ENCODE measurements at regions not wholly inside any gene's neighbourhood (a gene's known extent, or its start where the extent isn't known, plus 50 kb on each side); places are given as distances from the start of the nearest gene placed in this dataset.

DNA sequence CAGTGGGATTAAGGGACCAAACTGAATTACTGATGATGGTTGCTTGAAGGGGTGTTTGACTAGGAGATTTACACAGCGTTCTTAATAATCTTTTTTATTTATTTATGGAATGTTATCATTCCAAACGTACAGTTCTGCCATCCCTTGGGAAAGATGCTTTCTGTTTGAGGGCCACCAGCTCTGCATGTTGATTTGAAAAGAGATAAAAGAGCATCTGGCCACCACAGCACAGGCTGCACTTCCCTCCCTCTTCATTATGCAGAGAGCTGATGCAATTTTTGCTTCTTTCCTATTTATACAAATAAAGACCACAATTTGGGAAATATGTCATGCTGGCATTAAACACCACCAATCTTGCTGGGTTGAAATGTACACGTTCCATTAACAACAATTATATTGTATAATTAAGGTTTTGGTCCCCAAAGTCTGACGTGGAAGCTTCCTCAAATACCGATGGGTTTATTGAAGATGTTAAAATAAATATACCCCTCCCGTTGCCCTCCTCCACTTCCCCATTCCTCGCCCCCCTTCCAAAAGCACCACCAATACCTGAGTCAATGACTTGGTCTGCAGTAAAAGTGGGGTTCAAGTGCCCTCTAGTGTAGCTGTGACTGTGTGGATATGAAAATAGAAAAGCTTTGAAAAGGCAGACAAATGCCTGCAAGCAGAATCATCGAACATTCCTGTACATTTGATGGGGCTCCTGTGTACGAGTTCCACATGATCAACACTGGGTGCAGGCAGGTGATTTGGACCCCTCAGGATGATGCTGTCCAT lies 211.9 kb downstream of the HRH4 start:
- Mint-ChIP-seq H3K4me1 (ENCODE audit: low read depth) (no peaks in the 10 kb centered on the region), H3K36me3 (ENCODE audit: low read depth) (no peaks in the 10 kb centered on the region), H3K9me3 (no peaks in the 10 kb centered on the region), H3K27me3 (ENCODE audit: insufficient read depth) (peaks cover 3% of the 10 kb centered on the region; the same call in 1 of the 2 replicates), H3K27ac (no peak overlapping the region), H3K4me3 (no peak overlapping the region)
- DNase-seq: no peak
- TF ChIP-seq, protein P1, sequence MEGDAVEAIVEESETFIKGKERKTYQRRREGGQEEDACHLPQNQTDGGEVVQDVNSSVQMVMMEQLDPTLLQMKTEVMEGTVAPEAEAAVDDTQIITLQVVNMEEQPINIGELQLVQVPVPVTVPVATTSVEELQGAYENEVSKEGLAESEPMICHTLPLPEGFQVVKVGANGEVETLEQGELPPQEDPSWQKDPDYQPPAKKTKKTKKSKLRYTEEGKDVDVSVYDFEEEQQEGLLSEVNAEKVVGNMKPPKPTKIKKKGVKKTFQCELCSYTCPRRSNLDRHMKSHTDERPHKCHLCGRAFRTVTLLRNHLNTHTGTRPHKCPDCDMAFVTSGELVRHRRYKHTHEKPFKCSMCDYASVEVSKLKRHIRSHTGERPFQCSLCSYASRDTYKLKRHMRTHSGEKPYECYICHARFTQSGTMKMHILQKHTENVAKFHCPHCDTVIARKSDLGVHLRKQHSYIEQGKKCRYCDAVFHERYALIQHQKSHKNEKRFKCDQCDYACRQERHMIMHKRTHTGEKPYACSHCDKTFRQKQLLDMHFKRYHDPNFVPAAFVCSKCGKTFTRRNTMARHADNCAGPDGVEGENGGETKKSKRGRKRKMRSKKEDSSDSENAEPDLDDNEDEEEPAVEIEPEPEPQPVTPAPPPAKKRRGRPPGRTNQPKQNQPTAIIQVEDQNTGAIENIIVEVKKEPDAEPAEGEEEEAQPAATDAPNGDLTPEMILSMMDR (IDR thresholded peaks at IDR 0.05): no peak

DNA sequence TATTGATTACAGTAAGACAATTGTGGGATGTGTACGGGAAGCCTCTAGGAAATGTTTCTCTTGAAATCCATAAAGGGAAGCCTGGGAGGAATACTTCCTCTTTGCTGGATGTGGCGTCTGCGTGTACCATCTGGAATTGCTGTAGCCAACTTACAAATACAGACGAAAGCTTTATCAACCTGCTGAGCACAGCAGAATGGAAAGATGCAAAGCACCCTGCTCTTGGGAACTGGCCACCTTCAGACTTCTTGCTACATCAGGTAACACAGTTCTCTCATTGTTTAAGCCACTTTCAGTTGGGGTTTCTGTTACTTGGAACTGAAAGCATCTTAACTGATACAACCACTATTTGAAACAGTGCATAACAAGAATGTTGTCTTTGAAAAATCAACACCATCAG lies 213.8 kb downstream of the HRH4 start:
- no peak for DNase-seq
- Mint-ChIP-seq H3K27me3 (ENCODE audit: insufficient read depth) (peaks cover 2% of the 10 kb centered on the region), H3K9me3 (peaks cover 4% of the 10 kb centered on the region; the same call in 1 of the 2 replicates), H3K27ac (no peak overlapping the region), H3K4me1 (ENCODE audit: low read depth) (no peaks in the 10 kb centered on the region), H3K4me3 (no peak overlapping the region), H3K36me3 (ENCODE audit: low read depth) (no peaks in the 10 kb centered on the region)
- TF ChIP-seq, protein P1 (IDR thresholded peaks at IDR 0.05): no peak

DNA sequence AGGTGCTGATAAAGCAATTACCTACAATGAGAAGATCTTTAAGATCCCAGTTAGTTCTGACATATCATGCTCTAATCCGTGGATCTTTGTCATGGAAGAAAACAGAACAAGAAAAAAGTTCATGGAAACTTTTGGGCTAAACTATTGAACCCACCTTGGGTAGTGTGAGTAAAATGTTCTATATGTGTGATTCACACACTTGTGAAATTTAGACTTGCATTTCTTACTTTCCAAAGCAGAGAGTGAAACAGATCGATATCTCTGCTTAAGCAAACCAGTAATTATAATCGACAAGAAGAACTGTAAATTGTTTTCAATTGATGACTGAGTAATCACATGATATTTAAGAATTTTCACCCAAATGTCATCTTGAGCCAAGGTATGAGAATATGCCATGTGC lies 214.2 kb downstream of the HRH4 start:
- no peak for DNase-seq
- Mint-ChIP-seq H3K27ac (no peak overlapping the region), H3K4me3 (no peak overlapping the region), H3K36me3 (ENCODE audit: low read depth) (no peaks in the 10 kb centered on the region), H3K27me3 (ENCODE audit: insufficient read depth) (peaks cover 2% of the 10 kb centered on the region), H3K9me3 (peaks cover 6% of the 10 kb centered on the region; the same call in 1 of the 2 replicates), H3K4me1 (ENCODE audit: low read depth) (no peaks in the 10 kb centered on the region)
- TF ChIP-seq, protein P1 (IDR thresholded peaks at IDR 0.05): no peak

DNA sequence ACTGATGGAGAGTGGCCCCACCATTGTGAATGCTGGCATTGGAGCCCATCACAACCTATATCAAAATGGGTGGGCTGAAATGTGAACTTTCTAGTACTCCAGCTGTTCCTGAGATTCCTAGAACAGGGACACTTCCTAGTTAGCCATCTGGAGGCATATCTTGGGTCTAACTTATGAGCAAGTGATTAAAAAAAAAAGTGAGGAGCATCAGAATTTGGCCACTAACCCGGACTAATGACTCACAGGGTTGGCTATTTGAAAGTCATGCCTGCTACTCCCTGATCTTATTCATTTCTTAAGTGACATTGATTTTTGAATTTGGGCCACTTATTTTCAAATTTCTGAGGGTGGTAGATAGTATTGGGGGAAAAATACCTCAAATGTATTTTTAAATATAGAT lies 216.6 kb downstream of the HRH4 start:
- peaks cover 9% of the 10 kb centered on the region; the same call in 1 of the 2 replicates for H3K9me3 Mint-ChIP-seq
- no peaks in the 10 kb centered on the region for H3K36me3 Mint-ChIP-seq (ENCODE audit: low read depth)
- no peaks in the 10 kb centered on the region for H3K4me1 Mint-ChIP-seq (ENCODE audit: low read depth)
- TF ChIP-seq, protein P1 (IDR thresholded peaks at IDR 0.05): no peak
- peak; percentile 4 for DNase-seq
- H3K4me3 Mint-ChIP-seq: no peak overlapping the region
- no peak overlapping the region for H3K27ac Mint-ChIP-seq
- H3K27me3 Mint-ChIP-seq (ENCODE audit: insufficient read depth): no peaks in the 10 kb centered on the region; the same call in 1 of the 2 replicates

DNA sequence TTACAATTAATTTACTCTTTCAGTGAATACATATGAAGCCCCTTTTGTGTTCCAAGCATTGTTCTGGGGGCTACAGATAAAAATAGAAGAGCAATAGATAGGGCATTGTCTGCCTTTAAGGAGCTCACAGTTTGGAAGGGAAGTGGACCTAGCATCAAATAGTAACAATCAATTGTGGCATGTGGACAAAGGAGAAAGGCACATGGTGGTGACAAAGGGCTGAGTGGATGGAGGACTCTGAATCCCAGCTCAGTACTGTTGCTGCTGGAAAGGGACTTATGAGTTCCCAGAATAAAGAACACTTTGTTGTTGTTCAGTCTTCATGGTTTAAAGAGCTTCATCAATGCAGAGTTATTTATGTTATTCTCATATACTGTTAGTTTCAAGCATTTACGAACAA lies 217.7 kb downstream of the HRH4 start:
- Mint-ChIP-seq H3K36me3 (ENCODE audit: low read depth) (no peaks in the 10 kb centered on the region), H3K4me1 (ENCODE audit: low read depth) (no peaks in the 10 kb centered on the region), H3K27ac (no peak overlapping the region), H3K9me3 (peaks cover 9% of the 10 kb centered on the region), H3K27me3 (ENCODE audit: insufficient read depth) (no peaks in the 10 kb centered on the region; the same call in 1 of the 2 replicates), H3K4me3 (no peak overlapping the region)
- TF ChIP-seq, protein P1 (IDR thresholded peaks at IDR 0.05): no peak
- DNase-seq: no peak

All from HFFc6 (cell line).